HG03108 (cell line): ENCODE measurements at regions not wholly inside any gene's neighbourhood (a gene's known extent, or its start where the extent isn't known, plus 50 kb on each side); places are given as distances from the start of the nearest gene placed in this dataset.
"Not testable (repeated sequence)": the region's sequence is repeated elsewhere in the genome, so short reads cannot be mapped to it uniquely, and the experiment has no call there.

ENCODE experiments used
- ATAC-seq: cut with Tn5 transposase; IDR thresholded peaks from one replicate; pipeline ENCODE4 v1.9.1; 2021; ENCODE audit warnings: moderate library complexity; ENCODE audit not compliant: unreplicated experiment

DNA sequence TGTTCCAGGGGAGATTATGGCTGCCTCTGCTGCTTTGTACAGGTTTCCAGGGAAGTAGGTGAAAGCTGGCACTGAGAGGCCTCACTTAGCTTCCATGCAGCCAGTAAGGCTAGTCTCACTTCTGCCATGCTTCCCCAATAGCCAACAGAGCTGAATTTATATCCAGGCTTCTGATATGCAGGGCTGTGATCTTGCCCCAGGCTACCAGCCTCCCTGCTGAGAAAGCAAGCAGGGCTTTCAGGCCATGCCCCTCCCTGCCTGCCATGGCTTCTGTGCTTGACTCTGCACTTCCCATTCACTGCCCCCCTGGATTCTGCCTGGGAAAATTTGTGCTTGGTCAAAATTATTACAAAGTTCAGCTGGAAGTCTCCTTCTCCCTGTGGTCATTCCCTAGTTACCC lies 302.1 kb upstream of the FBXO33 start:
- no peak for ATAC-seq

DNA sequence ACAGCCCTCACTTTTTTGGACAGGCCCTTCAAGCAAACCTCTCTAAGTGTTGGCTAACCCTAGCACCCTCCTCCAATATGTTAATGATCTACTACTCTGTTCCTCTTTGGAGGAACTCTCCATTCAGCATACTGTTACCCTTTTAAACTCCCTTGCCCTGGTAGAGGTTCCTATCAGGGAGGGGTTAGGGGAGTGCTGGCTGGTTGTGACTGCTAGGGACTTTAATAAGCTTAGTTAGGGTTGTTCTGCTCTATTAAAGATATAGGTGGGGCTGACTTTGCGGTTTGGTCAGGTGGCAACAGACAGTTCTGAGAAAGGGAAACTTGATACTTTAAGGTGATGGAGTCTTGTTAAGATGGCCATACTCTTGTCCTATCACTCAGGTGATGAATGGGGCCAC lies 301.5 kb upstream of the FBXO33 start:
- ATAC-seq = no peak

DNA sequence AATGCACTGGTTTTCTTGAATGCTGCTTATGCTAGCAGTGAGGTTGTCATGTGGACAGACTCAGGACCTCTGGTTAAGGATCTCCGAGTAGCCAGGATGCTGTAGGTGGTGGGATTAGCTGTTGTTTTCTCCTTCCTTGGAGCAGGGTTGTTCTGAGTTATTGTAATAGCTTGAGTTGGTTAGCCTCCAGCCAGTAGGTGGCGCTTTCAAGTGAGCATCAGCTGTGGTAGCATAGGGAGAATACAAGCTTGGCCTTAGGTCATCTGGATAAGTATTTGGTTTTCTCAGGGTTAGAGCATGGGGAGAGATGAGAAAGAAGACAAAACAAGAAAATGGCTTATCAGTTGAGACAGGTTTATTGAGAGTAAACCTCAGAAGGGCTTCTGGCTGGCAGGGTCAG lies 299.7 kb upstream of the FBXO33 start:
- ATAC-seq = no peak

DNA sequence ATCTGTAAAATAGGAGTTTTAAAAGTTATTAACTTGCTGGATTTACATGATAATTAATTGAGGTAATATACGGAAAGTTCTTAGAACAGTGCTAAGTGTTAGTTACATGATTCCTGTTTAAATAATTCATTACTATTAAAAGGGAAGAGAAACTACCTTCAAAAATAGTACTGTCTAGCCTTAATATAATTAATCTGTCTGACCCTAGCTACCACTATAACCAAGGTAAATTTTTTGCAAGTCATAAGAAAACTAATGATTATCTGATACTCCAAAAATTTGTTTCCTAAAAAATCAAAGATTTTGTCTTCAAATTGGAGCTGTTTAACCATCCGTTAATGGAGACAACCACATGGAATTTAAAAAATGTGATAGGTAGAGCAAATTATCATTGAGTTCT lies 294.3 kb upstream of the FBXO33 start:
- ATAC-seq = no peak

DNA sequence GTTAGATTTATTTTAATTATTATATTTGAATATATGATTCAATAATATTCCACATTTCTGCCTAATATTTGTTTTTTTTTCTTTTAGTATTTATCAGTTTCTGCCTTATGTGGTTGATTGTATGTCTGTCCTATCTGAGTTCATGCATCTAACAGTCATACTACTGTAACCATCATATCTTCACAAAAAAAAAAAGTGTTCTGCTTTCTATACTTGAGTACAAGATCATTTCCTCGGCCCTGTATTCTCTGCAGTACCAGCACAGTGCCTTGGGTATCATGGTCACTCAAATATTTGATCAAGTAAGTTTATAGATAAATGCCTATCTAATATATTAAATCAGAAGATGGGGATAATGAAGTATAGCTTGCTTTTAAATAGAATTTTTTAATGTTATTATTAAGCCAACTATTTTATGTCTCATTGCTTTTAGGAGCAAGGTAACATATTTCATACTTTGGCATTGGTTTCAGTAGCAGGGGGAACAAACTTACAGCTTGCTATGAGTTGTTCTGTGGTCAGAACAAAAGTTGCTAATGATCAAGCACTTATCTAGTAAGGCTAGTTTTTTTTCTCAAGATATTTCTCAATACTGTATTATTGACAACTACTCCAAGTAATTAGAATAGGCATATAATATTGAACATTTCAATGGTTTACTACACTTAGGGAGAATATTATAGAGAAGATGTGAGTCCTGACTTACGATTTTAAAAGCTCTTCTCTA lies 290.5 kb upstream of the FBXO33 start:
- ATAC-seq = no peak

DNA sequence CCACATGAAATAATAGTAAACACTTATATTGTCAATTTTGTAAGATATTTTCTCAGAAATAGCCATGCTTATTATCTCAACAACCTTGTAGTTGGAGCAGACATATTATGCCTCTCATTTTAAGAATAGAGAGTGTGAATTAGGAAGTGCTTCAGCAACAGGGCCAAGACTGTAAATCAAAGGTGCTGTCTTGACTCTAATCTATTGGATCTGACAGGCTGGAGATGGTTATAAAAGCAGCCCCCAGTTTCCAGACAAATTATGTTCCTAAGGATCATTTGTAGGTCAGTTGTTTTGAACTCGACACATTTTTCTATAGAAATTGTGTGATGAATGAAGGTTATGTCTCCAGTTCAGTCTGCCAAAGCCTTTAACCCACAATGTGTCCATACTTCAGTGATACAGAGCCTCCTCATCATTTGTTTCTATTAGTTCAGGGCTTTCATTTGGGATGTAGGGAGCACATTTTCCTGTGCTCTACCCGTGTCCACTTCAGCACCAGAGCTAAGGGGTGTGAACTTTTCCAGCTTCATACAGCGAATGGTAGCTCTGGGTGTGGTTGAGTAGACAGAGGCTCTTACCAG lies 284.8 kb upstream of the FBXO33 start:
- ATAC-seq = no peak

DNA sequence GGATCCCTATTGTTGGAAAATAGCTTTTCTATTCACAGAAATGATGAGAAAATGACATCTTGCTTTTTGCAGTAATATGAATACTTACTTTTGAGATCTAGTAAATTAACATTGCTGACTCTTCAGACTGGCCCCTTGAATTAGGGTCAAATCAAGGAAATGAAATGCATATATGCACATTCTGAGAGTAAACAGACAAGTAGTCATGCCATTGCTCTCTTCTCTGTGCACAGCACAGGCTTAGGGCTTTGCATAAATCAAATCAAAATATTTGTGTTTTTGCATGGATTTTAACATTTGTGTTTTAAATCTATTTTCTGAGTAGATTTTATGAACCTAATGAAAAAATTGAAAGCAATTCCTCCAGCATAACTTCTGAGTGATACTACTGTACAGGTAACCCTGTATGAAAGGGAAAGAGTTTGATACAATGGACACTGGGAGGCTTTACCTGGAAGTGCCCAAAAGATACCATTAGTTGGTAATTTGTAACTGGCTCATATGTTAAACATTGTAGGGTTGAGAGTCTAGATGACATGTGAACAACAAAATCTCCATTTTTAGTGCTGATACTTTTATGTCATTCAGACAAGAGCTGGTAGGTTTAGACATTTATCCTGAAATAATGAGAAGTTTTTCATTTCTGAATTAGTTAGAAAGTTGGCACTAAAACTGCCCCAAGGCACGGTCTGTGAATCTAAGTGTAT lies 280.2 kb upstream of the FBXO33 start:
- ATAC-seq = no peak

DNA sequence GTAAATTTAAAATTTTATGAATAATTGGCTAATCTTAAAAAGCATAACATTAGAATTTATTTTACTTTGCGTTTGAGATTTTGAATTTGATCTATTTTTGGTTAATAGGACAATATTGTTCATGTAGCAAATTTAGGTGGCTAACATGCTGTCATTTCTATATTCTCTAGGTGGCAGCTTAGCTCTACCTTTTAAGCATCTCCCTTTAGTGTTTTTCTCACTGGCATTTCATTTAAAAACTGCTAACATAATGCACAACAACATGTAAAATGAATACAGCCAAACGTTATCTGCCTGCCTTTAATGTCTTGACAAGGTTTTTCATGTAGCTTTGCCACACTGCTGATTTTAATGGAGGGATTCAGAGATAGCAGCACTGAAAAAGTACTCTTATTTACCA lies 272.4 kb upstream of the FBXO33 start:
- no peak for ATAC-seq

DNA sequence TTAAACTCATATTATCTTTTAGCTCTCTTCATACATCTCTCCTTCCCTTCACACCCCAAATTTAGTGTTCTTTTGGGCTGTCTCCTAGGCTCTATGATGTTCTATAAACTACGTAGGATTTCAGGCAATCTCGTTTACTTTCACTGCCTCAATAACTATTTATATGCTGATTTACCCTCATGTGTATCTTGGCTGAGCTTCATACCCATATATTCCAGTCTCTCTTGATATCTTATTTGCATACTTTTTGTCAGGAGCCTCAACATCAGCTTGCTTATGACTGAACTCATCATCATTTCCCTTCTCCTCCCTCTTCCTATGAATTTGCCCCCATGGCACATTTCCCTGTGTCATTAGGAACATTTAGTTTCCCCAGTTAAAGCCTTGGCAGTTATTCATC lies 262.1 kb upstream of the FBXO33 start:
- no peak for ATAC-seq

DNA sequence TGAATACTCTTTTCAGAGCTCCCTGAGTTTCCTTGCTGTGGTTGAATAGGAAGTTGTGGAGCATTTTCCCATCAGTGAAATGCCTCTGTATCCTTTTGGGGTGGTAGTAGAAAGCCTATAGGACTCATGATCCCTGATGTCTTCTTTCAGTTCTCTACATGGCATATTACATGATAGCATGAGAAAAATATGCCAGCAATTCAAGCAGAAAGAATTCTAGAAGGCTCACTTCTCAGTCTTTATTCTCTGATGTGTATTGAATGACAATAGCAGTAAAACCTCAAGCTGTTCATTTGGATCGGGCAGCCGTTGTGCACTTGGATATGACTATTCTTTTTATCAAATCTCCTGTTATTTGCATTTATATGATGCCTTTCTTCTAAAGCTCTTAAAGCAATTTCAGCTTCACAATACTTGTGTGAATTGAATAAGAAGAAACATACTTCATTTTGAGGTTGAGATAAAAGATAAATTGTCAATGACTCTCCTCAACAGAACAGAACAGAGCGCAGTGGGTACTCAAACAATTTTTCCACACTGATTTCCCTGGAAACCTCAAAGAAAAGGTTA lies 251.5 kb upstream of the FBXO33 start:
- no peak for ATAC-seq

DNA sequence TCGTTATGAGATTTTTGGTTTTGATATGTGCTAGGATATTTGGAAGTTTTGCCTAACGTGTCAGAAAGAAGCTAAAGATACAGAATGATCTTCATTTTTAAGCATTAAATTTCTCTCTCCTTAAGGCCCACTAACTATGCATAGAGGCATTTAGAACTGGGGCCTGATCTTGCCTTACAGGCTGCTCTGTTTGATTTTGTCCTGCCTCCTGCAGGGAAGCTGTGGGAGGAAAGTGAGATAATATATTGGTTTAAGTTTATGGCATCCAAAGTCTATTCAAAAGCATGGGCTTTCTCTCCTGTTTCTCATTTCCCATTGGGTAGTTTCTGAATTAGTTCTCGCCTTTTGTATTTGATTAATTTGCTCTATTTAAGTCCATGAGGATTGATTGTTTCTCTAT lies 250.3 kb upstream of the FBXO33 start:
- ATAC-seq = no peak

DNA sequence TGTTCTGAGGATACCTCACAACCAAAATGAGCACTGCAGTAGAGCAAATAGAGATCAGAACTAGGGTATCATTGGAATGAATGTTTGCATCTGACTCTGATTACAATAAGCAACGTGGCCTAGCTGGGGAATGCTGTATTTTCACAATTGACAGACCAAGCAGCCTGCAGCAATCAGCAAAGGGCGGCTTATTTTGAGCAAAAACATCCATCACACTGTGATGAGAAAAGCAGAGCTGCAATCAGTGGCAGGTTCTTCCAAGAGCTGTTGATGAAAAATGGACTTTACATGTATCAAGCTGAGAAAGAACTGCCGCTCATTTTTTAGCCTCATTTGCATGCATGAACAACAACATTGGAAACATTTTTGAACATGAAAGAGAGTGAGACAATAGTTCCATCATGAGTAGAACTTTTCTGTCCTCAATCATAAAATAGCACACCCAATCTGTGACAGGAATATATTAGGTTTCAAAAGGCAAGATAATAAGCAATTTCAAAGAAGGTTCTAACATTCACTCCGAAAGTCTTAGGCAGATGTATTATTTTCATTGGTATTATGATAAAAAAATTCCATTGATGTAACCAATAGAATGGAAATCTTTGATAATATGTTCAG lies 249.7 kb upstream of the FBXO33 start:
- ATAC-seq = no peak

DNA sequence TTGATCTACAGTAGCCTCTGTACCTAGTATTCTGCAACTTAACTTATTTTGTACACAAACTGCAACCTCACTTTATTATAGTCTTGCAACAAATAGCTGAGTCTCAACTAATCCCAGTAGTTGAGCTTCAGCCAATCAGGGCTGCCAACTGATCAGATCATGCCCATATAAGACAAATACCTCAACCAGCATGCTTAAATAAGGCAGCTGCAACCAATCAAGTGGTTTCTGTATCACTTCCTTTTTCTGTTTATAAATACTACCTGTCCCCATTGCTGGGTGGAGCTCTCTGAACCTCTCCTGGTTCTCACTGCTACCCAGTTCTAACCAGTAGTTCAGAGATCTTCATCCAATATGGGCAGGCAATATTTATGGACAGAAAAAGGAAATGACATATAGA lies 248.5 kb upstream of the FBXO33 start:
- ATAC-seq = no peak

DNA sequence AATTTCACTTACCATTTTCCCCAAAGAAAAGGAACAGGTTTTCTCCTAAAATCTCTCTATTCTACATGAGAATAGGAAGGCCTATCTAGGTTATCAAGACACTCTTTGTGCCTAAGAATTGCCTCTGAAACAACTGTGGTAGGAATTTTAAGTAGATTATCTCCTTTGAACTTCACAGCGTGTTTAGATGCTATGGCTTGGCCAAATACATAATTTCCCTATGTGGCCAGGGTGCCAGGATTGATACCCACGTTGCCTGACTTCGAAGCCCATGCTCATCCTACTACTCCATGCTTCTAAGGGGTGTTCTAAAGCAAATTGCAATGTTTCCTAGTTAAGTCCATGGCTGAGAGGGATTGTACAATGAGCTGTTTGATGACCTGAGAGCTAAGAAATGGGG lies 241.5 kb upstream of the FBXO33 start:
- no peak for ATAC-seq

DNA sequence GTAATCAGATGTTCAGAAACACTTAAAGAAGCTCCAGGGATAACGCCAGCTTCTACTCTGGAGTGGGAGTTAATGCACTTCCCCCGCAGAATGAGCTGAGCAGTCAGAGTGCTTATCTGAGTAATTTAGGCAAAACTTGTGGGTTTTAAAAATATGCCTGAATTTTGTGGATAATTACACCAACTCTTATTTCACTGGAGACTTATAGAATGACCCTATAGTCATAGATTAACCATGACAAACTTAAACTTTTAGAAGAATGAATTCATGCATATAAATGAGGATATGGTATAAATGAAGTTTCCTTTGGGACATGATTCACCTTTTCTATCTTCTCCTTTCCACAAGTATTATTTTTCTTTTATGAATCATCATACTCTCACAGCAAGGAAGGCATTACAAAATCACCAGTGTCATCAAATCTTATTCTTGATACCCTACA lies 241.1 kb upstream of the FBXO33 start:
- no peak for ATAC-seq

DNA sequence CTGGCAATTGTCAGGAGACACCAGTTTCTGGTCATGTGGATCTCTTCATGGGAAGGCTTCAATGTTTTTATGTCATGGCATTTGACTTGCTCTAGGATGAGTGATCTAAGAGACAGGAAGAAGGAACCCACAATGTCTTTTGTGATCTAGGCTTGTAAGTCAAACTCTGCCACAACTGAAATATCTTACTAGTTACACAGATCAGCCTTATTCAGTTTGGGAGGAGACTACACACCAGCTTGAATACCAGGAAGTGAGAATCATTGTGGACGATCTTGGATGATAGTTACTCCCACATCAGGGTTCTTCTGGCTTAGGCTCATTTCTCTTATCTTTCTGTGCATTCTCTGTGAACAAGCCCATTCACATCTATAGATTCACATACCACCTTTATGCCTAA lies 236.2 kb upstream of the FBXO33 start:
- ATAC-seq = no peak

DNA sequence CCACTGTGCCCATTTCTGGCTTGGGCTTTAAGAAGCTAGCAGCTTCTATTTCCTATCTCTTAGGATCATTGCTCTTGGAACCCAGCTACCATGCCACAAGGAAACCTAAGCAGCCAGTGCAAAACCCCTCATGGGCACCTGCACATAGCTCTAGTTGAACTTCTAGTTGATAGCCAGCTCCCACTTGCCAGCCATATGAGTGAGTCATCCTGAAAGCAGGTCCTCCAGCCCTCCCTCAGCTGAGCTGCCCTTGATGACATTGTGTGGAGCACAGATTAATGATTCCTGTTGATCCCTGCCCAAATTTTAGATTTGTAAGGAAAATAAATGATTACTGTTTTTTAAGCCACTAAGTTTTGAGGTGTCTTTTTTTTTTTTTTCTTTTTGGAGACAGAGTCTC lies 234.2 kb upstream of the FBXO33 start:
- ATAC-seq = no peak

DNA sequence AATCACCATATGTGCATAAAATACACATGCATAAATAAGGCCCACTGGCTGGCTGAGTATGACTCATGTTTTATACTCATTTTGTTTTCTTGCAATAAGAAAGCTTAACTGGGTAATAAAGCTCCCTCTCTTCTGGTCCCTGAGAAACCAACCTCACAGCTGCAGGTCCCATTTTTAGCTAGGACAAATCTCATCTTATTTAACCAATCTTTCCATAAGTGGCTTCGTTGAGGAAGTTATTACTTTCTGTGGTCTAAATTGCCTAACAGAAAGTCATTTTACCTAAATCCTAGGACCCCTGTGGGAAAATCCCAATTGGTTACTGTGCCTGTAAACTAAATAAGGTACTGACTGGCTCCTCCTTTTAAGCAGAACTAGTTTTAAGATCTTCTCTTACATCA lies 232.8 kb upstream of the FBXO33 start:
- ATAC-seq = no peak

DNA sequence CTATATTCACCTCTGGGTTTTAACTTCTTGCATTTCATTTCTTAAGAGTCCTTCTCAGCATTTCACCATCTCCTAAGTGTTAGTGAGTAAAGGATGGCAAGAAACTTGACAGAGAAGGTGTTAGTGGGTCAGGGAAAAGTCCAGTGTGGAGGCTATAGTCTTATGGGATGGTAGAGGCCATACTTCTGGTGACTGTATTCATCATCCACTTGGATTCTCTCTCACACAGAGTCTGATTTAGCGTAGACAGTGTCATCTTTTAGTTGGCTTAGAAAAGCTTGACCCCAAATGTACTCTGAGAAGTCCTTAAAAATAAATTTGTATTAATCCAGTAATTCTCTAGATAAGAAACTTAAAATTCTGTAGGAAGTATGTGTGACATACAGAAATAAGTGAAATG lies 232.4 kb upstream of the FBXO33 start:
- ATAC-seq = no peak

DNA sequence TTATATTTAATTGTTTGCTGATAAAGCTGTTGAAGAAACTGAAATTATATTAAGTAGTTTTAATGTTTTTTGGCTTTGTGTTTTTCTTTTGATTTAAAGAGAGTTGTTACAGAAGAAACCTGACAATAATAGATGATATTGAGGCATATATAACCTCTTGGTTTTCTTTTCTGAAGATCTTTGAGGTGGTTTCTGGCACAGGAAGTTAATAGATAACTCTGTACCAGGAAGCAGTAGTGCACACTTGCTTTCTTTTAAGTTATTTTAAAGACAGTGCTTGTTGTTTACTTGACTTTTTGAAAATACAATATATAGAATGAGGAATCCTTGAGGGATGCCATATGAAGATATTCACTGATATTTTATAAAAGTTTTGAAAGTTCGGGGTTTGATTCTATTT lies 209.0 kb upstream of the FBXO33 start:
- ATAC-seq = no peak

DNA sequence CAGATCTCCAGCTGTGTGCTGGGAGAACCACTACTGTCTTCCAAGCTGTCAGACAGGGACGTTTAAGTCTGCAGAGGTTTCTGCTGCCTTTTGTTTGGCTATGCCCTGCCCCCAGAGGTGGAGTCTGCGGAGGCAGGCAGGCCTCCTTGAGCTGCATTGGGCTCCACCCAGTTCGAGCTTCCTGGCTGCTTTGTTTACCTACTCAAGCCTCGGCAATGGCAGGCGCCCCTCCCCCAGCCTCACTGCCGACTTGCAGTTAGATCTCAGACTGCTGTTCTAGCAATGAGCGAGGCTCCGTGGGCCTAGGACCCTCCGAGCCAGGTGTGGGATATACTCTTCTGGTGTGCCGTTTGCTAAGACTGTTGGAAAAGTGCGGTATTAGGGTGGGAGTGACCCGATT lies 206.8 kb upstream of the FBXO33 start:
- ATAC-seq = not testable (repeated sequence)

DNA sequence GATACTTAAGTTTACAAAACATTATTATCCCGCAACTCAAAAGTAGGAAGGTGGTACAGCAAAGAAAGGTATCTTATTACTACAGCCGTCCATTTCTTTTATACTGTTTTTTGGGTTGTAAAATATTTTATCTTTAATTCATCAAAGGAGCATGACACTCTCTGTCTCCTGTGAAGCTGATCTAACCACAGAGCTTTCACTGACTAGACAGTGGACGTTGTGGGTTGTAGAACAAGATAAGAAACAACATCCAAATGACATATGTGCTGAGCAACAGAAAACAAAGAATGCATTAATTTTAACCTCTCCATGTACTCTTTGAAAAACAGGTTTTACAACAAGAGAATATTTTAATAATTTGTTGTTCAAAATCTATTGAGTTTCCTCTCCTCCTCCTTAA lies 195.9 kb upstream of the FBXO33 start:
- no peak for ATAC-seq
